WTC11 (cell line): ENCODE measurements at regions not wholly inside any gene's neighbourhood (a gene's known extent, or its start where the extent isn't known, plus 50 kb on each side); places are given as distances from the start of the nearest gene placed in this dataset.
A peak's percentile ranks its signal among the peaks of the same experiment; 100 is the strongest.

ENCODE experiments used
- ATAC-seq: fragments of 200-7000 bp; cut with Tn5 transposase; 2 replicates; pipeline ENCODE4 v1.10.0; 2021; ENCODE audit warnings: mild to moderate bottlenecking, moderate library complexity
- CTCF ChIA-PET: fragments of 300-600 bp; sonication (Branson Sonifier 250); formaldehyde crosslinking; loops from one replicate; lab custom pipeline; 2021; ENCODE audit warnings: antibody characterized with exemption; lab: Charles Lee
- POLR2A ChIA-PET: fragments of 350-600 bp; sonication (Branson Sonifier 250); formaldehyde crosslinking; loops from one replicate; lab custom pipeline; 2021; ENCODE audit warnings: antibody characterized with exemption; lab: Charles Lee
- DNase-seq: peaks from one replicate; pipeline ENCODE4 v3.0.0; 2021; ENCODE audit warnings: low spot score
- H3K27ac Mint-ChIP-seq: 2 replicates; pipeline ENCODE4 v1.8.0; 2021; ENCODE audit warnings: mixed read lengths
- H3K27me3 Mint-ChIP-seq: 2 replicates; pipeline ENCODE4 v1.8.0; 2021; ENCODE audit warnings: low read depth, mild to moderate bottlenecking, moderate library complexity, mixed read lengths
- H3K36me3 Mint-ChIP-seq: 2 replicates; pipeline ENCODE4 v1.8.0; 2021; ENCODE audit warnings: mixed read lengths
- H3K4me1 Mint-ChIP-seq: 2 replicates; pipeline ENCODE4 v1.8.0; 2022; ENCODE audit warnings: mixed read lengths
- H3K4me3 Mint-ChIP-seq: 2 replicates; pipeline ENCODE4 v1.8.0; 2021; ENCODE audit warnings: mild to moderate bottlenecking, moderate library complexity, mixed read lengths
- H3K9me3 Mint-ChIP-seq: 2 replicates; pipeline ENCODE4 v1.8.0; 2021; ENCODE audit warnings: mixed read lengths
- AR ChIP-seq: fragments of 250-450 bp; sonication (Bioruptor Pico); IDR thresholded peaks from 2 replicates; pipeline ENCODE4 v1.9.0; 2021; ENCODE audit warnings: mild to moderate bottlenecking
- CDX4 ChIP-seq: fragments of 250-450 bp; sonication (Bioruptor Pico); IDR thresholded peaks from 2 replicates; pipeline ENCODE4 v1.9.0; 2021; ENCODE audit warnings: moderate library complexity, mild to moderate bottlenecking, inconsistent platforms, borderline replicate concordance
- E2F5 ChIP-seq: sonication (generic); formaldehyde crosslinking; IDR thresholded peaks from 2 replicates; pipeline ENCODE4 v1.8.1; 2022; ENCODE audit warnings: mild to moderate bottlenecking, moderate library complexity, missing genetic modification reagents
- HMGXB4 ChIP-seq: sonication (generic); formaldehyde crosslinking; IDR thresholded peaks from 2 replicates; pipeline ENCODE4 v1.8.1; 2023; ENCODE audit warnings: mild to moderate bottlenecking, moderate library complexity, missing genetic modification reagents
- IRF1 ChIP-seq: sonication (generic); formaldehyde crosslinking; IDR thresholded peaks from 2 replicates; pipeline ENCODE4 v1.8.0; 2023; ENCODE audit warnings: missing genetic modification reagents
- IRF2 ChIP-seq: sonication (generic); formaldehyde crosslinking; IDR thresholded peaks from 2 replicates; pipeline ENCODE4 v1.8.0; 2022; ENCODE audit warnings: low read depth, missing genetic modification reagents, borderline replicate concordance
- JAZF1 ChIP-seq: fragments of 250-450 bp; sonication (Bioruptor Pico); IDR thresholded peaks from 2 replicates; pipeline ENCODE4 v1.9.0; 2021; ENCODE audit warnings: moderate library complexity, mild to moderate bottlenecking, inconsistent platforms
- KAT7 ChIP-seq: sonication (generic); formaldehyde crosslinking; IDR thresholded peaks from 2 replicates; pipeline ENCODE4 v1.8.1; 2023; ENCODE audit warnings: missing genetic modification reagents, mild to moderate bottlenecking, borderline replicate concordance
- NFE2L1 ChIP-seq: sonication (generic); formaldehyde crosslinking; IDR thresholded peaks from 2 replicates; pipeline ENCODE4 v1.8.1; 2023; ENCODE audit warnings: missing genetic modification reagents
- NR1H2 ChIP-seq: sonication (generic); formaldehyde crosslinking; IDR thresholded peaks from 2 replicates; pipeline ENCODE4 v1.9.0; 2021; ENCODE audit warnings: mild to moderate bottlenecking, moderate library complexity, missing genetic modification reagents
- NR2C2 ChIP-seq: sonication (generic); formaldehyde crosslinking; IDR thresholded peaks from 2 replicates; pipeline ENCODE4 v1.8.0; 2022; ENCODE audit warnings: mild to moderate bottlenecking, missing genetic modification reagents
- RELA ChIP-seq: sonication (generic); formaldehyde crosslinking; IDR thresholded peaks from 2 replicates; pipeline ENCODE4 v1.8.1; 2022; ENCODE audit warnings: missing genetic modification reagents, mild to moderate bottlenecking, borderline replicate concordance
- TEAD1 ChIP-seq: sonication (generic); formaldehyde crosslinking; IDR thresholded peaks from 2 replicates; pipeline ENCODE4 v1.8.0; 2022; ENCODE audit warnings: mild to moderate bottlenecking, missing genetic modification reagents
- USF2 ChIP-seq: sonication (generic); formaldehyde crosslinking; IDR thresholded peaks from 2 replicates; pipeline ENCODE4 v1.8.1; 2023; ENCODE audit warnings: mild to moderate bottlenecking, missing genetic modification reagents, moderate library complexity
- ZNF281 ChIP-seq: sonication (generic); formaldehyde crosslinking; IDR thresholded peaks from 2 replicates; pipeline ENCODE4 v1.8.0; 2023; ENCODE audit warnings: mild to moderate bottlenecking, missing genetic modification reagents
- ZNF423 ChIP-seq: fragments of 250-450 bp; sonication (Bioruptor Pico); IDR thresholded peaks from 2 replicates; pipeline ENCODE4 v2.1.2; 2022; ENCODE audit warnings: mild to moderate bottlenecking, moderate library complexity
- ZNF532 ChIP-seq: fragments of 250-450 bp; sonication (Bioruptor Pico); IDR thresholded peaks from 2 replicates; pipeline ENCODE4 v1.9.0; 2021; ENCODE audit warnings: mild to moderate bottlenecking, borderline replicate concordance

GRCh38 chr15:38103564-38103963 lies 149.1 kb upstream of the SPRED1 start (continued):
- TF ChIP-seq ZNF532 (CRISPR knock-in tag) (no peak), AR (CRISPR knock-in tag) (no peak)

- ChIA-PET POLR2A (no interaction called here), CTCF (no interaction called here)
- Mint-ChIP-seq H3K4me3 (no peak overlapping the region), H3K27ac (no peak overlapping the region), H3K9me3 (peaks cover 10% of the 10 kb centered on the region), H3K4me1 (peaks cover 37% of the 10 kb centered on the region), H3K36me3 (no peaks in the 10 kb centered on the region), H3K27me3 (no peaks in the 10 kb centered on the region)
- TF ChIP-seq IRF2 (CRISPR knock-in tag) = no peak
- TF ChIP-seq HMGXB4 = no peak
- TF ChIP-seq CDX4 (CRISPR knock-in tag) = no peak
- TF ChIP-seq RELA = no peak
- no peak for TF ChIP-seq IRF1 (CRISPR knock-in tag)
- TF ChIP-seq TEAD1 (CRISPR knock-in tag) = no peak
- no peak for DNase-seq
- no peak for ATAC-seq
These were observed 141.6 kb upstream of the SPRED1 start for GRCh38 chr15:38111070-38111469.

- peak overlapping the region; percentile 5; the same call in 1 of the 2 replicates for H3K27ac Mint-ChIP-seq
- ATAC-seq (no peak), DNase-seq (no peak)
- H3K4me3 Mint-ChIP-seq = no peak overlapping the region
- peaks cover 37% of the 10 kb centered on the region for H3K4me1 Mint-ChIP-seq
- peaks cover 10% of the 10 kb centered on the region for H3K9me3 Mint-ChIP-seq
- ChIA-PET POLR2A (no interaction called here), CTCF (no interaction called here)
- no peaks in the 10 kb centered on the region for H3K36me3 Mint-ChIP-seq
- H3K27me3 Mint-ChIP-seq = no peaks in the 10 kb centered on the region
- TF ChIP-seq NR1H2 (CRISPR knock-in tag) (no peak), ZNF281 (CRISPR knock-in tag) (no peak), E2F5 (CRISPR knock-in tag) (no peak), NR2C2 (no peak), IRF1 (CRISPR knock-in tag) (no peak), USF2 (CRISPR knock-in tag) (no peak), JAZF1 (CRISPR knock-in tag) (no peak), KAT7 (CRISPR knock-in tag) (no peak), NFE2L1 (CRISPR knock-in tag) (no peak), ZNF423 (CRISPR knock-in tag) (no peak)
These were observed 140.2 kb upstream of the SPRED1 start for GRCh38 chr15:38112406-38112805.
